ENCODE measurements at regions not wholly inside any gene's neighbourhood (a gene's known extent, or its start where the extent isn't known, plus 50 kb on each side); places are given as distances from the start of the nearest gene placed in this dataset.

DNA sequence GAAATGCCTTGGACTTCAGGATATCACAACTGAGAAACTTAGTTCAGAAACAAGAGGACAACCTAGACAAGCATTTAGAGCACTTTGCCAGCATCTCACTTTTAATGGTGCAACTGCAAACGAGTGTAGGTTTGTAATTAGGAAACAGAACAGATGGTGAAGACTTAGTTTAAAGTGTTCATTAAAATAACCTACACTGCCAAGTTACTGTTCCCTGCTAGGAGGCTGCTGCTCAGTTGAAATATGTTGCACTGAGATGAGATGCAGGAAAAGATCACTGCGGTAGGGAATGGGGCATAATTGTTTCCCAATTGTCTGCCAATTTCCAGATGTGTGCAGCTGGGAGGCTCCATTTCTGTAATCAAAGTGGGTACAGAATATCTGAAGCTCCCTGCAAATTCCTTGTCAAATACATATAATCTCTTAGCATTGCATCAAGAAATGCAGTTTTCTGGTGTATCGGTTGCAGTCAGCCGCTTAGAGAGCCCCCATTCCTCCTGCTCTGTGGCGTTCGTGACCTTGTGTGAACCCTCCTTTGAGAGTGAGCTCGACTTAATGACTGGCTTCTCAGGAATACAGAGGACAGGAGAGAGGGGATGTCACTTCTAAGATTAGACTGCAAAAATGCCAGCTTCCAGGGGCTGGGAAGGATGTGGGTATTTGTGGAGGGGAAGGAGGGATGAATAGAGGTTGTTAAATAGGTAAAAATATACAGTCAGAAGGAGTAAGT lies 448.9 kb downstream of the MED10 start:
- DNase-seq = no peak

GRCh38 chr5:5925191-5925590 lies 453.2 kb downstream of the MED10 start:
- no peak for DNase-seq

DNA sequence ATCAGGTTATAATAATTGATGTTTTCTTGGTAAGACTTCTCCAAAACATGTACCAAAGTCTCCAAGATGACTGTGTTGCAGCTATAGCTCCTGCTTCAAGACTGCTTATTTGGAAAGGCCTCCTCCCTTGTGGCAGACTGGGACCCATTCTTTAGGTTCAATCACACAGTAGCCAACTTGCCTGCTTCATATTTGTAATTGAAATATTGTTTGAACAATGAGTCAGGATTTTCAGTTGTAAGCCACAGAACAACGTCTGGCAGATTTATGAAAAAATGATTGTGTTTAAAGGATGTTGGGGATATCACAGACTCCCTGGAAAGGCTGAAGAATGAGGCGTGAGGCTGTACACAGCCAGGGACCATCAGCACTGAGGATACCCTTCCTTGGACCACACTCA lies 458.9 kb downstream of the MED10 start:
- no peak for DNase-seq

DNA sequence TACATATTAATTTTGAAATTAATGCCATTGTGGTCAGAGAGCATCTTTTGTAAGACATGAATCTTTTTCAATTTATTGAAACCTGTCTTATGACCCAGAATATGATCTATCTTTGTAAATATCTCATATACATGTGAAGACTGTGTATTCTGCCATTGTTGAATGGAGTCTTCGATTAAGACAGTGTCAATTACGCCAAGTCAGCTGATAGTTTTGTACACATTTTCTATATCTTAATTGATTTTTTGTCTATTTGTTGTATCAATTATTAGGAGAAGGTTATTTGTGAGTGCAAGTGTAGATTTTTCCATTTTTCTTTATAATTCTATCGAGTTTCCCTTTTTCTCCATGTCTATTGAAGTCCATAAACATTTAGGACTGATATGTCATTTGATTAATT lies 471.6 kb downstream of the MED10 start:
- no peak for DNase-seq

- DNase-seq = no peak
Measured at GRCh38 chr5:5905186-5905585, 473.2 kb downstream of the MED10 start.

DNA sequence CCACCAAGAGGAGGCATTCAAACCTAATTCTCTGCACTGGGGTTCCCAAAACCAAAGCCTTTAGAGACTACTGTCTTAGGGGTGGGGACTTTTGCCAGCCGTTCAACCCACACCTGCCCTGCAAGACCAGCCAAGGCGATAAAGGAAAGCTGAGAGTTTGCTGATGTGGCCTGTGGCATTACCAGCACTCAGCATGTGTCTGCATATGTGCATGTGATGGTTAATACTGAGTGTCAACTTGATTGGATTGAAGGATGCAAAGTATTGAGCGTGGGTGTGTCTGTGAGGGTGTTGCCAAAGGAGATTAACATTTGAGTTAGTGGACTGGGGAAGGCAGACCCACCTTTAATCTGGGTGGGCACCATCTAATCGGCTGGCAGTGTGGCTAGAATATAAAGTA lies 474.2 kb downstream of the MED10 start:
- DNase-seq = no peak

- no peak for DNase-seq
Measured at GRCh38 chr5:5902678-5903646, 475.4 kb downstream of the MED10 start.

- DNase-seq = no peak
Measured at GRCh38 chr5:5900350-5900749, 477.9 kb downstream of the ICE1 start.

- no peak for DNase-seq
Measured at GRCh38 chr5:5899716-5900115, 477.2 kb downstream of the ICE1 start.

DNA sequence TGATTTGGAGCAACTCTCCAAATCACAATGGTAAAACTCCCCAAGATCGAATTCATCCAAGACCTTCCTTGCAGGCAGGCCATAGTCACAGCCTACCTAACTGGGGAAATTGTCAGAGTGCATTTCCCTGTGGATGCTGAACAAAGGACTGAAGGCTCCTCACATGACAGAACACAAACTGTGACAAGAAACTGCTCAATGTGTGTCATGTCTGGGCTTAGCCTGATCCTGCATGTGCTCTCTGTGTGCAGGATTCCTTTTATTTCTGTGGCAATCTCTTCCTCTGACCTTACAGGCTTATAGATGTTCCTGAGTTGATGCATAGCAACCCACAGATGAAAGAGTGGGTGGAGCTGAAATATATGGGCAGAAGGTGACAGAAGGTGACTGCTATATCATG lies 465.8 kb downstream of the ICE1 start:
- no peak for DNase-seq

DNA sequence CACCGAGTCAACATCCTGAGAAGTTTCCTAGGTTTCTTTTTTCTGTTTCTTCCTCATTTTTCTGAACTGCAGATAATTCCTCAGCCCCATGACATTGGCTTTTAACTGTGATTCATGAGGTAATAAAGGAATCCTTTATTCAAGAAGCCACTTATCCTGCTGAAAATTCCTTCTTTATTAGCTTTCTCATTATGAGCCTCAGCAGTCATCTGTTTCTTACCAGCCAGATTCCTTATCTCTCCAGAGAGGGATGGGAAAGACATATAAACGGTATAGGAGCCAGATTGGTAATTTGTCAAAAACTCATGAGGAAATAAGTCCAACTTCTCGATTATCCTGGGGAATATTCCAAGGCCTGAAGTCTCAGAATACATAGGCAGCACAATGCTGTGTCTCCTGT lies 465.4 kb downstream of the ICE1 start:
- DNase-seq = no peak

- peak; percentile 33 for DNase-seq
Measured at GRCh38 chr5:5886812-5887486, 464.5 kb downstream of the ICE1 start.

- no peak for DNase-seq
Measured at GRCh38 chr5:5886353-5886752, 463.9 kb downstream of the ICE1 start.

DNA sequence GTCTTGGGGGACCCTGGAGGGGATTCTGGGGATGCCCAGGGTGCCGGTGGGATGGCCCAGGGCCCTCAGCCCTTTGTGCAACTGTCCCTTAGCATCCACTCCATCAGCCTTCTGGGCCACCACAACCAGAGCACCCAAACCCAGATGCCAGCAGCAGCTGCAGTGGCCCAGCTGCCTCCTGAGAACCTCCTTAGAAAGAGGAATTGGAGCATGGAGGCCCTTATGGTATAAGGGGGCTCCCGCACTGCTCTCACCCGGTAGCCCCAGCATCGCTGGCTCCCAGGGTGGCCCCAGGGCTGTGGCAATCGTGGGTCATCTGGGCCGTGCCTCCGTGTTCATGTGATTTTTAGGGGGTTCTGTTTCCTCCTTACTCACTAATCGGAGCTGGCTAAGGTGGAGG lies 463.3 kb downstream of the ICE1 start:
- no peak for DNase-seq

- DNase-seq = no peak
Measured at GRCh38 chr5:5884593-5884992, 462.1 kb downstream of the ICE1 start.

GRCh38 chr5:5883562-5883961 lies 461.1 kb downstream of the ICE1 start:
- no peak for DNase-seq

GRCh38 chr5:5883146-5883545 lies 460.7 kb downstream of the ICE1 start:
- no peak for DNase-seq

GRCh38 chr5:5882706-5883105 lies 460.2 kb downstream of the ICE1 start:
- no peak for DNase-seq

DNA sequence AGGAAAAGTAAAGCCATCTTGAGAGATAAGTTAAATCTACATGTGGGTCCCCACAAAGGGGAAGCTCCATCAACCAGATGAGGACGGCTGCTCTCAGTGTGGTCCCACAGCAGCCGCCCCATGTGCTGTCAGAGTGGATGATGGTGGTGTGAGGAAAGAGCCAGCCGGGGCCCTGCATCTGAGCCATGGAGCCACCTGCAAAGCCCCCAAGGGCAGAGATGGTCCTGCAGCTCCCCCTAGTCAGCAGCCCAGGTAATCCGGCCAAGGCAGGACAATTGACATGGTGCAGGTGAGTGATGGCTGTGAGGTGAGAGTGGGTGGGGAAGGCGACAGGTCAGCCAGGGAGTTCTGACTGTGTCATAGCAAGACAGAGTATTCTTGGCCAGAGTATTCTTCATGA lies 458.8 kb downstream of the ICE1 start:
- no peak for DNase-seq

DNA sequence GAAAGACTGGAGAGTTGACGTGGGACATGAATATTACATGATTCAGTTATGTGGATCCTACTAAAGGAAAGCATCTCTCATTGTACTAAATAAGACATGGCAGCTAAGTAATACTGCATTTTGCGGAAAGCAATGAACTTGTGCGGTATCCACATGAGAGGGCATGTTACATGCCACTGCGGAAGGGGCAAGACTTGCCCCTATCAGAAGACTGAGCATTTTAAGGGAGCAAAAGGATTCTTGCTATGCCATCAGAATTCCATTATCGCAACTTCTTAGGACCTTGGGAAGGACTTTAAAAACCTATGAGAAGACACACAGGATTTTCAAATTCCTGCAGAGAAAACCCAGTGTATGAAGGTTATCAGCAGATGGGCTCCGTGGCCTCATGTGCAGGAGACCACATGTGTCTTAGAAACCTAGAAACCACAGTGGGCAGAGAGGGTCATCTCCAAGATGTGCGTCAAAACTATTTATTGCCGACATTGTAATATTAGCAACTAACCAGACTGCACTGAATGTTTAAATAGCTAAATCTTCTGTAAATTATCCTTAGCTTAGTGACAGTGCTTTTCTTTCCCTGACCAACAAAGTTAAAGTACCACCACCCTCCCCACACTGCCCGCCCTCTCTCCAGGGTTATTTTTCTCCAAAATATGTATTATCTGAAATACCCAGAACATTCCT lies 457.7 kb downstream of the ICE1 start:
- DNase-seq = no peak

DNA sequence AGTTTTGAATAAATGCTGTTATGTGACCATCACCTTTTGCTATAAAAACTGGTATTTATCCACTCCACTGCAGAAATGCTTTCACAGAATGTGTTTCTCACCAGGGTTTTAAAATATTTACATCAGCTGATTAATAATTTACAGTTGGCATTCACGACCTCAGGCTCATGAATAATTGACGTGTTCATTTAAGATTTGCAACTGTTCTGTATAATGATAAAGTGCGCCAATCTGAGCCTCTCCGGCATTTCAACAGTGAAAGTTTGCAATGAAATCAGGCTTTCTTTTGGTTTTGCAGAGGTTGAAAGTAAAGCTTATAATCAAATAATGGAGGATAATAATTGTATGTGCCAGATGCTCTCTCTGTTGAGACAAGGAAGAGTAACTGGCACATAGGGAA lies 434.9 kb downstream of the ICE1 start:
- no peak for DNase-seq

DNA sequence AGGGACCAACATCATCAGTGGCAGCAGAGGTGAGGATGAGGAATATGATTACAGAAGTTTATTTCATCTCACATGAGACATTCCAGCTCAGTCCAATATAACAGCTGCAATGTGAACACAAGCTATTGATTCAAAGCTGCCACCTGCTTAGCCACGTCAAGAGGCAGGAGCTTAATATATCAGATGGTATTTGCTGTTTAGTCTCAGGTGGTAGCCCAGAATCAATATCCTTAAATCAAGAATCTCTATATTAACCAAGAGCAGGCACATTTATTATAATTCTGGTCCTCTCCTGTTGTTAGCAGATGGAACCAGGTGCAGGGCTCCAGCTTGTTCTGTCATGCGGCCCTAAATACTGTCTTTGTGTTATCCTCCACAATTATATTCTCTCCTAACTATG lies 431.6 kb downstream of the ICE1 start:
- DNase-seq = peak; percentile 18

- no peak for DNase-seq
Measured at GRCh38 chr5:5838493-5838892, 416.0 kb downstream of the ICE1 start.

All from NCI-H2029 (cell line).